H1 (cell line): ENCODE measurements at regions not wholly inside any gene's neighbourhood (a gene's known extent, or its start where the extent isn't known, plus 50 kb on each side); places are given as distances from the start of the nearest gene placed in this dataset.

Experiments used
- CTCF ChIA-PET: fragments of 300-600 bp; sonication (Branson Sonifier 250); formaldehyde crosslinking; loops from one replicate; lab custom pipeline; 2021; ENCODE audit not compliant: partially characterized antibody; lab: Charles Lee
- POLR2A ChIA-PET: fragments of 300-600 bp; sonication (Branson Sonifier 250); formaldehyde crosslinking; loops from one replicate; lab custom pipeline; 2021; ENCODE audit warnings: inconsistent platforms; ENCODE audit not compliant: partially characterized antibody; lab: Charles Lee
- DNase-seq, 2 experiments: peaks; one replicate each; pipeline versions ENCODE4 v3.0.0 to v3.0.0-alpha.2; 2010 to 2022; ENCODE audit warnings: low spot score in 2 of 2, low read depth in 1 of 2, mixed read lengths in 1 of 2
- FAIRE-seq: peaks from 2 replicates; lab custom pipeline; 2011; peaks lifted over from hg19 to GRCh38; lab: Jason Lieb, UNC
- H2AFZ ChIP-seq: 2 replicates; pipeline ENCODE4 v1.8.1; 2012; ENCODE audit warnings: low read length, inconsistent platforms
- H2AK5ac ChIP-seq: 2 replicates; pipeline ENCODE4 v1.6.1; 2013; ENCODE audit warnings: low read depth, low read length
- H2BK120ac ChIP-seq: replicated peaks from 2 replicates; pipeline ENCODE3; 2013; ENCODE audit warnings: low read depth, low read length, inconsistent platforms
- H2BK12ac ChIP-seq: 2 replicates; pipeline ENCODE4 v1.6.1; 2013; ENCODE audit warnings: low read depth, low read length
- H2BK15ac ChIP-seq: 2 replicates; pipeline ENCODE4 v1.6.1; 2013; ENCODE audit warnings: low read length
- H2BK20ac ChIP-seq: 2 replicates; pipeline ENCODE4 v1.6.1; 2013; ENCODE audit warnings: low read length
- H2BK5ac ChIP-seq: 2 replicates; pipeline ENCODE4 v1.6.1; 2013; ENCODE audit warnings: low read depth, low read length
- H3K14ac ChIP-seq: 2 replicates; pipeline ENCODE4 v1.6.1; 2013; ENCODE audit warnings: inconsistent platforms; ENCODE audit not compliant: insufficient read length
- H3K18ac ChIP-seq: 2 replicates; pipeline ENCODE4 v1.6.1; 2013; ENCODE audit warnings: low read length; ENCODE audit errors: extremely low read depth
- H3K23ac ChIP-seq: 2 replicates; pipeline ENCODE4 v1.6.1; 2013; ENCODE audit warnings: inconsistent platforms; ENCODE audit not compliant: insufficient read length
- H3K23me2 ChIP-seq: 2 replicates; pipeline ENCODE4 v1.6.1; 2013; ENCODE audit warnings: low read depth, low read length
- H3K27ac ChIP-seq: 2 replicates; pipeline ENCODE4 v1.6.1; 2011; ENCODE audit warnings: low read depth, low read length, inconsistent platforms
- H3K27me3 ChIP-seq, 4 experiments: replicated peaks in 1 of 4; 1 replicate in 1 of 4; 2 replicates in 3 of 4; pipeline versions ENCODE4 v1.6.1 to v1.8.1; 2011 to 2013; ENCODE audit warnings: low read length in 3 of 4, mild to moderate bottlenecking in 3 of 4, inconsistent platforms in 2 of 4, mixed read lengths in 2 of 4, moderate library complexity in 1 of 4; ENCODE audit not compliant: control insufficient read depth in 3 of 4, insufficient read depth in 3 of 4; ENCODE audit errors: extremely low read depth in 1 of 4
- H3K36me3 ChIP-seq, 4 experiments: 2 replicates each; pipeline versions ENCODE4 v1.6.1 to v1.8.1; 2011 to 2013; ENCODE audit warnings: mild to moderate bottlenecking in 4 of 4, low read length in 3 of 4, moderate library complexity in 2 of 4, control low read depth in 1 of 4, inconsistent platforms in 1 of 4; ENCODE audit not compliant: insufficient read depth in 4 of 4, control insufficient read depth in 2 of 4
- H3K4ac ChIP-seq: replicated peaks from 2 replicates; pipeline ENCODE3; 2013; ENCODE audit warnings: low read length, low read depth, mixed read lengths, inconsistent platforms; ENCODE audit not compliant: insufficient read length
- H3K4me1 ChIP-seq, 4 experiments: replicated peaks in 1 of 4; 1 replicate in 1 of 4; 2 replicates in 3 of 4; pipeline versions ENCODE4 v1.6.1 to v1.8.1; 2011 to 2013; ENCODE audit warnings: low read length in 3 of 4, inconsistent platforms in 2 of 4, mixed read lengths in 1 of 4; ENCODE audit not compliant: insufficient read depth in 4 of 4, control insufficient read depth in 3 of 4
- H3K4me2 ChIP-seq, 2 experiments: 2 replicates each; pipeline versions ENCODE4 v1.6.1 to v1.8.1; 2011 to 2013; ENCODE audit warnings: low read depth in 2 of 2, low read length in 2 of 2, control low read depth in 1 of 2, inconsistent platforms in 1 of 2, mild to moderate bottlenecking in 1 of 2; ENCODE audit not compliant: insufficient read depth in 1 of 2
- H3K4me3 ChIP-seq, 4 experiments: fragments of 200-600, 300-600 bp in 1 of 4; sonication (generic), shearing (Covaris generic), sonication (Bioruptor Twin) in 1 of 4; 2 replicates each; pipeline versions ENCODE4 v1.5.1 to v1.8.1; 2011 to 2016; ENCODE audit warnings: low read length in 4 of 4, low read depth in 3 of 4, control low read depth in 2 of 4, inconsistent platforms in 2 of 4, mild to moderate bottlenecking in 2 of 4, mixed read lengths in 1 of 4, moderate library complexity in 1 of 4; ENCODE audit not compliant: insufficient read depth in 2 of 4; ENCODE audit errors: extremely low read depth in 1 of 4
- H3K56ac ChIP-seq: replicated peaks from 2 replicates; pipeline ENCODE3; 2013; ENCODE audit warnings: low read depth, mild to moderate bottlenecking, mixed read lengths, low read length, inconsistent platforms; ENCODE audit not compliant: insufficient read length
- H3K79me1 ChIP-seq: 2 replicates; pipeline ENCODE4 v1.6.1; 2013; ENCODE audit warnings: low read depth, low read length, control low read depth
- H3K79me2 ChIP-seq, 2 experiments: 2 replicates each; pipeline versions ENCODE4 v1.6.1 to v1.8.1; 2012 to 2013; ENCODE audit warnings: low read length in 2 of 2, mild to moderate bottlenecking in 2 of 2, inconsistent platforms in 1 of 2; ENCODE audit not compliant: insufficient read depth in 2 of 2, control insufficient read depth in 1 of 2
- H3K9ac ChIP-seq, 4 experiments: replicated peaks in 1 of 4; 1 replicate in 1 of 4; 2 replicates in 3 of 4; pipeline versions ENCODE4 v1.6.1 to v1.8.1; 2011 to 2013; ENCODE audit warnings: low read depth in 3 of 4, low read length in 3 of 4, control low read depth in 2 of 4, mild to moderate bottlenecking in 2 of 4, moderate library complexity in 2 of 4, inconsistent platforms in 1 of 4; ENCODE audit errors: extremely low read depth in 1 of 4
- H3K9me3 ChIP-seq, 2 experiments: 2 replicates each; pipeline versions ENCODE4 v1.6.1 to v1.8.1; 2012 to 2013; ENCODE audit warnings: mild to moderate bottlenecking in 2 of 2, moderate library complexity in 2 of 2, control low read depth in 1 of 2, inconsistent platforms in 1 of 2, low read depth in 1 of 2, low read length in 1 of 2, mixed read lengths in 1 of 2; ENCODE audit not compliant: insufficient read depth in 2 of 2
- H4K20me1 ChIP-seq, 2 experiments: replicated peaks in 1 of 2; 2 replicates each; pipeline versions ENCODE3 to v1.8.1; 2011 to 2013; ENCODE audit warnings: inconsistent platforms in 2 of 2, low read length in 2 of 2, mild to moderate bottlenecking in 1 of 2; ENCODE audit not compliant: insufficient read depth in 2 of 2, control insufficient read depth in 1 of 2
- H4K5ac ChIP-seq: 2 replicates; pipeline ENCODE4 v1.6.1; 2013; ENCODE audit warnings: low read length, low read depth, mixed read lengths, inconsistent platforms; ENCODE audit not compliant: insufficient read length
- H4K8ac ChIP-seq: 2 replicates; pipeline ENCODE4 v1.8.0; 2013; ENCODE audit warnings: mild to moderate bottlenecking, moderate library complexity, low read length, inconsistent platforms; ENCODE audit not compliant: insufficient read depth; ENCODE audit errors: extremely low read depth
- H4K91ac ChIP-seq: replicated peaks from 2 replicates; pipeline ENCODE3; 2013; ENCODE audit warnings: low read length, mixed read lengths, inconsistent platforms; ENCODE audit not compliant: insufficient read length
- NRF1 ChIP-seq: IDR thresholded peaks from 2 replicates; pipeline ENCODE4 v1.6.1; 2011; ENCODE audit warnings: mild to moderate bottlenecking, low read depth, low read length, improper control_type of control experiment
- RBBP5 ChIP-seq: IDR thresholded peaks from 2 replicates; pipeline ENCODE4 v1.7.1; 2012; ENCODE audit warnings: low read depth, mild to moderate bottlenecking, inconsistent platforms, low read length, moderate library complexity, borderline replicate concordance
- SAP30 ChIP-seq: fragments of 300-600 bp; sonication (generic); IDR thresholded peaks from 2 replicates; pipeline ENCODE4 v1.7.1; 2012; ENCODE audit warnings: low read length, moderate library complexity, mild to moderate bottlenecking, inconsistent platforms; ENCODE audit not compliant: insufficient read depth, insufficient replicate concordance
- TAF7 ChIP-seq: optimal IDR thresholded peaks from 2 replicates; pipeline ENCODE3; 2011; ENCODE audit warnings: low read depth, mild to moderate bottlenecking, inconsistent platforms, low read length, moderate library complexity, borderline replicate concordance
- YY1 ChIP-seq: IDR thresholded peaks from 2 replicates; pipeline ENCODE4 v1.6.1; 2011; ENCODE audit warnings: low read depth, mild to moderate bottlenecking, low read length
- ZNF274 ChIP-seq: IDR thresholded peaks from 2 replicates; pipeline ENCODE4 v1.7.0; 2012; ENCODE audit warnings: low read length, borderline replicate concordance; ENCODE audit errors: extremely low read depth
- WGBS, 2 experiments: shearing (Covaris generic) in 1 of 2; methylation state at CpG; one replicate each; pipeline versions ENCODE4 v1.1.6 to v1.1.7; 2013 to 2015; ENCODE audit warnings: low lambda C conversion rate in 2 of 2, mixed read lengths in 2 of 2, inconsistent platforms in 1 of 2, low coverage in 1 of 2, missing lambda C conversion rate in 1 of 2; ENCODE audit not compliant: insufficient replicate concordance in 2 of 2, insufficient coverage in 1 of 2, insufficient read length in 1 of 2; ENCODE audit errors: extremely low coverage in 1 of 2, missing lambda C conversion rate in 1 of 2; 5-methylcytosine and 5-hydroxymethylcytosine counted together

GRCh38 chr10:8180360-8181109 is 126.0 kb downstream of the GATA3 start:
- no peak for DNase-seq
- no peak overlapping the region for H3K4me3 ChIP-seq
- CTCF ChIA-PET, result interaction anchor here (1.7 kb wide), 1 partner anchor 13 kb away, joined by 5 read pairs; no protein-coding TSS in a partner anchor
- WGBS, 2 experiments, result 94% methylated on average over 9 of the region's 9 CpGs; no CpG with 5 or more reads in 1 of the 2 experiments
- H4K8ac ChIP-seq, result no peak overlapping the region
- H2BK15ac ChIP-seq, result no peak overlapping the region
- H2BK5ac ChIP-seq, result no peak overlapping the region
- no peak overlapping the region for H2BK120ac ChIP-seq
- no peaks in the 10 kb centered on the region for H3K36me3 ChIP-seq
- no peak overlapping the region for H3K4ac ChIP-seq
- H3K4me2 ChIP-seq, result no peak overlapping the region
- no peaks in the 10 kb centered on the region for H3K23me2 ChIP-seq
- no peak overlapping the region for H2AK5ac ChIP-seq
- H3K18ac ChIP-seq, result no peak overlapping the region
- no peak overlapping the region for H3K14ac ChIP-seq
- no peaks in the 10 kb centered on the region for H3K9me3 ChIP-seq
- H3K79me1 ChIP-seq, result no peaks in the 10 kb centered on the region
- H4K5ac ChIP-seq, result no peak overlapping the region
- H3K27me3 ChIP-seq, result no peaks in the 10 kb centered on the region
- no peaks in the 10 kb centered on the region; a peak in 1 of 7 replicates for H3K4me1 ChIP-seq
- no peak overlapping the region for H2BK12ac ChIP-seq
- no peak overlapping the region for H2BK20ac ChIP-seq
- no peak overlapping the region for H2AFZ ChIP-seq
- H3K23ac ChIP-seq, result no peak overlapping the region
- no peaks in the 10 kb centered on the region for H3K79me2 ChIP-seq
- POLR2A ChIA-PET, result no interaction called here
- H3K27ac ChIP-seq, result no peak overlapping the region
- no peak overlapping the region for H3K9ac ChIP-seq
- FAIRE-seq, result no peak
- no peak overlapping the region for H4K91ac ChIP-seq
- H4K20me1 ChIP-seq, result no peaks in the 10 kb centered on the region
- no peak overlapping the region for H3K56ac ChIP-seq
- TF ChIP-seq YY1, result no peak
- no peak for TF ChIP-seq ZNF274
- TF ChIP-seq NRF1, result no peak
- TF ChIP-seq RBBP5, result no peak
- no peak for TF ChIP-seq SAP30
- no peak for TF ChIP-seq TAF7
